Keratinocyte (primary cell): ENCODE measurements at regions not wholly inside any gene's neighbourhood (a gene's known extent, or its start where the extent isn't known, plus 50 kb on each side); places are given as distances from the start of the nearest gene placed in this dataset.

Source experiments
- DNase-seq: peaks from one replicate; pipeline ENCODE4 v3.0.0-alpha.2; 2011; ENCODE audit warnings: low read depth, missing footprints, low spot score
- FAIRE-seq: peaks from 2 replicates; lab custom pipeline; 2011; peaks lifted over from hg19 to GRCh38; lab: Jason Lieb, UNC
- H2AFZ ChIP-seq: 2 replicates; pipeline ENCODE4 v1.6.0; 2012; ENCODE audit warnings: low read length, control low read depth, inconsistent platforms; ENCODE audit not compliant: control insufficient read depth
- H3K27ac ChIP-seq: 2 replicates; pipeline ENCODE4 v1.5.1; 2011; ENCODE audit warnings: low read length; ENCODE audit not compliant: control insufficient read depth, insufficient read depth
- H3K27me3 ChIP-seq: 3 replicates; pipeline ENCODE4 v1.6.0; 2011; ENCODE audit warnings: low read length; ENCODE audit not compliant: control insufficient read depth, insufficient read depth; ENCODE audit errors: extremely low read depth
- H3K36me3 ChIP-seq, 2 experiments: 2 replicates in 1 of 2; 3 replicates in 1 of 2; pipeline ENCODE4 v1.5.1; 2011; ENCODE audit warnings: low read length in 2 of 2, mild to moderate bottlenecking in 1 of 2; ENCODE audit not compliant: control insufficient read depth in 2 of 2, insufficient read depth in 2 of 2; ENCODE audit errors: extremely low read depth in 1 of 2
- H3K4me1 ChIP-seq: 3 replicates; pipeline ENCODE4 v1.5.1; 2011; ENCODE audit warnings: low read length; ENCODE audit not compliant: control insufficient read depth, insufficient read depth; ENCODE audit errors: extremely low read depth
- H3K4me2 ChIP-seq: 3 replicates; pipeline ENCODE4 v1.6.0; 2011; ENCODE audit warnings: low read depth, low read length; ENCODE audit not compliant: control insufficient read depth, insufficient read depth; ENCODE audit errors: extremely low read depth
- H3K4me3 ChIP-seq, 3 experiments: fragments of 200-600 bp in 1 of 3; sonication (generic) in 1 of 3; 2 replicates in 2 of 3; 3 replicates in 1 of 3; pipeline ENCODE4 v1.5.1; 2011 to 2016; ENCODE audit warnings: low read length in 3 of 3, mild to moderate bottlenecking in 3 of 3, control low read depth in 2 of 3, inconsistent platforms in 1 of 3, low read depth in 1 of 3, mixed read lengths in 1 of 3, mixed run types in 1 of 3, moderate library complexity in 1 of 3; ENCODE audit not compliant: control insufficient read depth in 2 of 3, insufficient read depth in 2 of 3; ENCODE audit errors: extremely low read depth in 1 of 3
- H3K79me2 ChIP-seq: 2 replicates; pipeline ENCODE4 v1.6.0; 2012; ENCODE audit warnings: low read length; ENCODE audit not compliant: control insufficient read depth, insufficient read depth
- H3K9ac ChIP-seq: 3 replicates; pipeline ENCODE4 v1.6.0; 2011; ENCODE audit warnings: low read length; ENCODE audit not compliant: control insufficient read depth, insufficient read depth; ENCODE audit errors: extremely low read depth
- H3K9me1 ChIP-seq: 3 replicates; pipeline ENCODE4 v1.6.0; 2011; ENCODE audit warnings: low read length; ENCODE audit not compliant: control insufficient read depth, insufficient read depth; ENCODE audit errors: extremely low read depth
- H3K9me3 ChIP-seq: 2 replicates; pipeline ENCODE4 v1.5.1; 2012; ENCODE audit warnings: low read depth, low read length; ENCODE audit not compliant: control insufficient read depth
- H4K20me1 ChIP-seq: 3 replicates; pipeline ENCODE4 v1.6.0; 2011; ENCODE audit warnings: low read length; ENCODE audit not compliant: control insufficient read depth, insufficient read depth; ENCODE audit errors: extremely low read depth
- CTCF ChIP-seq, 3 experiments: IDR thresholded peaks in 1 of 3; conservative IDR thresholded peaks in 1 of 3; optimal IDR thresholded peaks in 1 of 3; 2 replicates in 2 of 3; 3 replicates in 1 of 3; pipeline versions ENCODE3 to v1.5.1; 2011; ENCODE audit warnings: low read length in 3 of 3, mild to moderate bottlenecking in 3 of 3, moderate library complexity in 2 of 3, control low read depth in 1 of 3, inconsistent platforms in 1 of 3; ENCODE audit not compliant: insufficient read depth in 2 of 3; ENCODE audit errors: extremely low read depth in 1 of 3
- EZH2 ChIP-seq: IDR thresholded peaks from one replicate; pipeline ENCODE4 v1.6.1; 2012; ENCODE audit warnings: inconsistent platforms, mild to moderate bottlenecking, low read length, moderate library complexity
- dilution Hi-C: fragments of 300-500 bp; cut with MboI; formaldehyde crosslinking; loops from one replicate; pipeline ENCODE4 v1.7.0; 2020; ENCODE audit warnings: low sequenced_read_pairs; ENCODE audit not compliant: extremely low pct_ligation_motif_present

GRCh38 chr13:43981091-43981490 lies 101.4 kb downstream of the LACC1 start:
- H3K4me3 ChIP-seq, result no peak overlapping the region
- H3K4me1 ChIP-seq, result no peaks in the 10 kb centered on the region
- H3K79me2 ChIP-seq, result no peaks in the 10 kb centered on the region
- no peaks in the 10 kb centered on the region for H4K20me1 ChIP-seq
- no peaks in the 10 kb centered on the region for H3K27me3 ChIP-seq
- no peak overlapping the region for H2AFZ ChIP-seq
- no peaks in the 10 kb centered on the region for H3K9me1 ChIP-seq
- dilution Hi-C loops, result no loop called here
- H3K9me3 ChIP-seq, result no peaks in the 10 kb centered on the region
- H3K4me2 ChIP-seq, result no peak overlapping the region
- H3K27ac ChIP-seq, result no peak overlapping the region
- DNase-seq, result no peak
- no peak for FAIRE-seq
- H3K36me3 ChIP-seq, result no peaks in the 10 kb centered on the region
- TF ChIP-seq CTCF (optimal IDR thresholded peaks at IDR 0.05 in 1 of 3, IDR thresholded peaks at IDR 0.05 in 1 of 3, conservative IDR thresholded peaks at IDR 0.05 in 1 of 3; ENCODE audit: extremely low read depth in 1 of 3, insufficient read depth in 2 of 3, low read length in 3 of 3) (no peak), EZH2 (no peak)
- H3K9ac ChIP-seq, result no peak overlapping the region

- FAIRE-seq (no peak), DNase-seq (no peak)
- dilution Hi-C loops, result no loop called here
- Histone ChIP-seq H3K79me2 (no peaks in the 10 kb centered on the region), H3K9me3 (no peaks in the 10 kb centered on the region), H3K27ac (no peak overlapping the region), H2AFZ (no peak overlapping the region), H3K9me1 (no peaks in the 10 kb centered on the region), H3K4me1 (no peaks in the 10 kb centered on the region), H3K4me3 (no peak overlapping the region), H3K36me3 (no peaks in the 10 kb centered on the region), H3K4me2 (no peak overlapping the region), H4K20me1 (no peaks in the 10 kb centered on the region), H3K27me3 (no peaks in the 10 kb centered on the region), H3K9ac (no peak overlapping the region)
- TF ChIP-seq CTCF (optimal IDR thresholded peaks at IDR 0.05 in 1 of 3, IDR thresholded peaks at IDR 0.05 in 1 of 3, conservative IDR thresholded peaks at IDR 0.05 in 1 of 3; ENCODE audit: extremely low read depth in 1 of 3, insufficient read depth in 2 of 3, low read length in 3 of 3) (no peak), EZH2 (no peak)
Measured at GRCh38 chr13:43981512-43982301, 102.0 kb downstream of the LACC1 start.
